HCT116 (cell line): ENCODE measurements at regions not wholly inside any gene's neighbourhood (a gene's known extent, or its start where the extent isn't known, plus 50 kb on each side); places are given as distances from the start of the nearest gene placed in this dataset.

Source experiments
- CEBPB ChIP-seq: IDR thresholded peaks from 2 replicates; pipeline ENCODE4 v1.6.1; 2012; ENCODE audit warnings: low read depth
- CTCF ChIP-seq, 3 experiments: fragments of 200-600 bp in 1 of 3; sonication (generic) in 1 of 3; IDR thresholded peaks in 2 of 3; conservative IDR thresholded peaks in 1 of 3; 2 replicates each; pipeline ENCODE4 v1.5.1; 2012 to 2017; ENCODE audit warnings: low read depth in 2 of 3, low read length in 2 of 3, antibody characterized with exemption in 1 of 3, borderline replicate concordance in 1 of 3, control low read depth in 1 of 3, mild to moderate bottlenecking in 1 of 3, mixed read lengths in 1 of 3, mixed run types in 1 of 3, moderate library complexity in 1 of 3; ENCODE audit not compliant: insufficient read depth in 1 of 3
- ELF1 ChIP-seq: IDR thresholded peaks from 2 replicates; pipeline ENCODE4 v1.6.1; 2012; ENCODE audit warnings: low read depth, borderline replicate concordance
- EZH2phosphoT487 ChIP-seq: fragments of 200-600 bp; IDR thresholded peaks from 2 replicates; pipeline ENCODE4 v1.6.1; 2018; ENCODE audit warnings: antibody characterized with exemption, borderline replicate concordance
- POLR2A ChIP-seq: IDR thresholded peaks from 2 replicates; pipeline ENCODE4 v1.7.0; 2011; ENCODE audit warnings: borderline replicate concordance; ENCODE audit not compliant: insufficient read depth, insufficient read length; ENCODE audit errors: extremely low read depth
- POLR2AphosphoS5 ChIP-seq: IDR thresholded peaks from 2 replicates; pipeline ENCODE4 v1.6.1; 2011; ENCODE audit warnings: mild to moderate bottlenecking, low read depth, low read length, moderate library complexity
- RAD21 ChIP-seq: IDR thresholded peaks from 2 replicates; pipeline ENCODE4 v1.6.1; 2012; ENCODE audit warnings: low read depth, mild to moderate bottlenecking
- REST ChIP-seq: IDR thresholded peaks from 2 replicates; pipeline ENCODE4 v1.6.1; 2012; ENCODE audit warnings: low read depth
- SRF ChIP-seq: IDR thresholded peaks from 2 replicates; pipeline ENCODE4 v1.6.1; 2012; ENCODE audit warnings: low read depth
- YY1 ChIP-seq: IDR thresholded peaks from 2 replicates; pipeline ENCODE4 v1.6.1; 2011; ENCODE audit warnings: low read length, low read depth, moderate library complexity, mild to moderate bottlenecking; ENCODE audit not compliant: insufficient replicate concordance; ENCODE audit errors: extremely low read depth
- TF ChIP-seq, protein P1 (sequence below): IDR thresholded peaks from 2 replicates; pipeline ENCODE4 v1.6.1; 2012

DNA sequence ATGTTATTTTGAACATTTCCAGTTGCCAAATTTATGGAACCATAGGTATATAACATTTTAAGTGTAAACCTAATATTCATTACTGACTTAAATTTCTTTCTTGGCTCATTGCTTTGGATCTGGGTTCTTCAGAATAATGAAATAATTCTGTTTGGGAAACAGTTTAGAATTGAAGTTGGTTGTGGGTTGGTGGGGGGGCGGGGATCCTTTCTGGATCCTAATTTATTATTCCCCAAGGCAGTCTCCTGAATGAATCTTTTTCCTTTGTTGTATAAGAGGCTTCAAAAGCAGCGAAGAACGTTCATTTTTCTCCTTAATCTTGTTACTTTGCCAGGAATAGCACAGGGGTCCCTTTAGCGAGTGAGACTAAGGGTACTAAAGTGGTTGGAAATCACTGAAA, 325.5 kb downstream of the FOXG1 start:
- no peak for TF ChIP-seq REST
- TF ChIP-seq CTCF (IDR thresholded peaks at IDR 0.05 in 2 of 3, conservative IDR thresholded peaks at IDR 0.05 in 1 of 3; ENCODE audit: borderline replicate concordance in 1 of 3, insufficient read depth in 1 of 3, low read depth in 2 of 3, low read length in 2 of 3): no peak
- no peak for TF ChIP-seq CEBPB
- no peak for TF ChIP-seq YY1
- TF ChIP-seq, protein P1, sequence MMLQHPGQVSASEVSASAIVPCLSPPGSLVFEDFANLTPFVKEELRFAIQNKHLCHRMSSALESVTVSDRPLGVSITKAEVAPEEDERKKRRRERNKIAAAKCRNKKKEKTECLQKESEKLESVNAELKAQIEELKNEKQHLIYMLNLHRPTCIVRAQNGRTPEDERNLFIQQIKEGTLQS: no peak
- no peak for TF ChIP-seq POLR2A
- no peak for TF ChIP-seq SRF
- TF ChIP-seq ELF1: no peak
- no peak for TF ChIP-seq RAD21
- TF ChIP-seq POLR2AphosphoS5: no peak
- TF ChIP-seq EZH2phosphoT487: no peak
